ENCODE measurements at regions not wholly inside any gene's neighbourhood (a gene's known extent, or its start where the extent isn't known, plus 50 kb on each side); places are given as distances from the start of the nearest gene placed in this dataset.

- Histone ChIP-seq H3K23me2 (ENCODE audit: insufficient read length, low read depth, low read length, poor library complexity, severe bottlenecking) (no peaks in the 10 kb centered on the region), H3K56ac (ENCODE audit: insufficient read length, low read depth, low read length) (no peak overlapping the region), H2BK12ac (ENCODE audit: insufficient read length, low read depth, low read length) (no peak overlapping the region), H2AK5ac (ENCODE audit: insufficient read length, low read length) (no peak overlapping the region), H3K27ac (ENCODE audit: insufficient read length, low read depth, low read length) (no peak overlapping the region), H2BK120ac (ENCODE audit: low read depth, low read length, poor library complexity, severe bottlenecking) (no peak overlapping the region), H4K8ac (replicated peaks; ENCODE audit: insufficient read length, low read depth, low read length) (no peak overlapping the region), H3K4ac (ENCODE audit: low read depth, low read length) (no peak overlapping the region), H3K4me2 (ENCODE audit: insufficient read depth, insufficient read length, low read length) (no peak overlapping the region), H4K5ac (ENCODE audit: insufficient read length, low read depth, low read length) (no peak overlapping the region), H4K20me1 (ENCODE audit: control insufficient read depth, insufficient read depth, insufficient read length) (no peaks in the 10 kb centered on the region), H3T11ph (ENCODE audit: low read length) (no peak overlapping the region), H3K9me3 (ENCODE audit: control insufficient read depth, low read depth, low read length) (no peaks in the 10 kb centered on the region), H3K14ac (ENCODE audit: insufficient read depth, low read length) (no peak overlapping the region), H3K23ac (ENCODE audit: insufficient read length, low read depth, low read length) (no peak overlapping the region), H3K18ac (ENCODE audit: insufficient read length, low read depth, low read length) (no peak overlapping the region), H3K9ac (ENCODE audit: extremely low read depth, insufficient read length, low read length) (no peak overlapping the region), H2AFZ (ENCODE audit: low read length) (no peak overlapping the region), H2BK5ac (ENCODE audit: insufficient read length, low read length) (no peak overlapping the region), H4K91ac (ENCODE audit: insufficient read length, low read depth, low read length) (no peak overlapping the region), H2BK15ac (ENCODE audit: low read depth, low read length) (no peak overlapping the region), H3K79me1 (ENCODE audit: insufficient read depth, low read depth, low read length, poor library complexity, severe bottlenecking) (no peaks in the 10 kb centered on the region), H3K4me1 (ENCODE audit: insufficient read depth, low read length) (no peaks in the 10 kb centered on the region), H2BK20ac (ENCODE audit: low read depth, low read length, poor library complexity, severe bottlenecking) (no peak overlapping the region), H3K79me2 (ENCODE audit: insufficient read depth, low read length) (no peaks in the 10 kb centered on the region), H3K27me3 (ENCODE audit: insufficient read depth, low read length) (no peaks in the 10 kb centered on the region)
- peaks cover 6 to 16% (median 10%) of the 10 kb centered on the region in 3 experiments for H3K36me3 Mint-ChIP-seq (ENCODE audit: insufficient read depth in 1 of 3, low read depth in 3 of 3)
- no CpG with 5 or more reads among the region's 19 CpGs for WGBS (ENCODE audit: extremely low coverage, insufficient read length, low lambda C conversion rate)
- peaks cover 4 to 8% of the 10 kb centered on the region in 2 experiments for H3K4me1 Mint-ChIP-seq
- no peaks in the 10 kb centered on the region for H3K27me3 Mint-ChIP-seq (ENCODE audit: low read depth)
- H3K27ac Mint-ChIP-seq: peak overlapping the region in 1 of 3 experiments; percentile 85; a peak in 1 of 7 replicates
- TF ChIP-seq CTCF (conservative IDR thresholded peaks at IDR 0.05): no peak
- H3K9me3 Mint-ChIP-seq: peaks cover 12% of the 10 kb centered on the region in 2 experiments
- peak; percentile 44 for DNase-seq
- no peak overlapping the region for H3K4me3 Mint-ChIP-seq
Measured at GRCh38 chr6:164039954-164040375, 625.4 kb downstream of the QKI start.

All from H9 (cell line).